GM12865 (cell line): ENCODE measurements at regions not wholly inside any gene's neighbourhood (a gene's known extent, or its start where the extent isn't known, plus 50 kb on each side); places are given as distances from the start of the nearest gene placed in this dataset.

Experiments used
- DNase-seq: peaks from one replicate; pipeline ENCODE4 v3.0.0; 2010; ENCODE audit warnings: low read depth
- H3K4me3 ChIP-seq: 2 replicates; pipeline ENCODE4 v1.5.1; 2011; ENCODE audit warnings: mild to moderate bottlenecking, low read depth, low read length, control low read depth
- CTCF ChIP-seq: IDR thresholded peaks from 2 replicates; pipeline ENCODE4 v1.5.1; 2011; ENCODE audit warnings: low read length, control low read depth, low read depth, inconsistent platforms; ENCODE audit not compliant: insufficient read depth; ENCODE audit errors: missing control alignments

GRCh38 chr7:22874904-22875303 lies 52.3 kb upstream of the TOMM7 start:
- no peak for DNase-seq
- no peak overlapping the region for H3K4me3 ChIP-seq
- TF ChIP-seq CTCF, result no peak
